NCI-H1436 (cell line): ENCODE measurements at regions not wholly inside any gene's neighbourhood (a gene's known extent, or its start where the extent isn't known, plus 50 kb on each side); places are given as distances from the start of the nearest gene placed in this dataset.
"Not testable (repeated sequence)": the region's sequence is repeated elsewhere in the genome, so short reads cannot be mapped to it uniquely, and the experiment has no call there.

Source experiments
- DNase-seq: peaks from one replicate; lab custom pipeline; 2025; lab: John Stamatoyannopoulos, UW

- no peak for DNase-seq
Measured at GRCh38 chr3:16708285-16708684, 103.1 kb upstream of the DAZL start.

- DNase-seq: not testable (repeated sequence)
Measured at GRCh38 chr3:16711691-16712090, 106.5 kb upstream of the DAZL start.

GRCh38 chr3:16715281-16715680 lies 110.1 kb upstream of the DAZL start:
- no peak for DNase-seq

GRCh38 chr3:16719426-16719825 lies 114.2 kb upstream of the DAZL start:
- no peak for DNase-seq

- DNase-seq: no peak
Measured at GRCh38 chr3:16720367-16720940, 115.2 kb upstream of the DAZL start.

GRCh38 chr3:16721494-16721893 lies 116.3 kb upstream of the DAZL start:
- no peak for DNase-seq

GRCh38 chr3:16723978-16724377 lies 118.8 kb upstream of the DAZL start:
- DNase-seq: no peak

- DNase-seq: no peak
Measured at GRCh38 chr3:16724487-16724886, 119.3 kb upstream of the DAZL start.

GRCh38 chr3:16725972-16726371 lies 120.7 kb upstream of the DAZL start:
- no peak for DNase-seq

GRCh38 chr3:16728770-16729745 lies 123.8 kb upstream of the DAZL start:
- no peak for DNase-seq

GRCh38 chr3:16738451-16738850 lies 133.2 kb upstream of the DAZL start:
- DNase-seq: no peak

GRCh38 chr3:16739541-16740105 lies 134.4 kb upstream of the DAZL start:
- no peak for DNase-seq

GRCh38 chr3:16740515-16740914 lies 135.3 kb upstream of the DAZL start:
- DNase-seq: no peak

- DNase-seq: no peak
Measured at GRCh38 chr3:16741103-16741758, 136.0 kb upstream of the DAZL start.

- DNase-seq: no peak
Measured at GRCh38 chr3:16741890-16742289, 136.7 kb upstream of the DAZL start.

- DNase-seq: no peak
Measured at GRCh38 chr3:16743276-16743675, 138.1 kb upstream of the DAZL start.

GRCh38 chr3:16759227-16759903 lies 125.4 kb upstream of the PLCL2 start:
- DNase-seq: no peak

GRCh38 chr3:16761571-16761970 lies 123.2 kb upstream of the PLCL2 start:
- DNase-seq: no peak

- no peak for DNase-seq
Measured at GRCh38 chr3:16765661-16766060, 119.1 kb upstream of the PLCL2 start.

GRCh38 chr3:16767006-16767405 lies 117.7 kb upstream of the PLCL2 start:
- no peak for DNase-seq

- no peak for DNase-seq
Measured at GRCh38 chr3:16768014-16768413, 116.7 kb upstream of the PLCL2 start.

- DNase-seq: no peak
Measured at GRCh38 chr3:16768956-16769355, 115.8 kb upstream of the PLCL2 start.
